Vagina (tissue), 2 donors: ENCODE measurements at regions not wholly inside any gene's neighbourhood (a gene's known extent, or its start where the extent isn't known, plus 50 kb on each side); places are given as distances from the start of the nearest gene placed in this dataset.

Experiments used
- DNase-seq, 2 donors: peaks; one replicate each; pipeline ENCODE4 v3.0.0-alpha.2; 2017; ENCODE audit errors: extremely low spot score in 2 of 2
- H3K27ac ChIP-seq: fragments of 200-600 bp; sonication (generic); one replicate; pipeline ENCODE4 v1.5.1; 2019
- H3K27me3 ChIP-seq: fragments of 200-600 bp; sonication (generic); one replicate; pipeline ENCODE4 v1.5.1; 2019
- H3K36me3 ChIP-seq, 2 donors: fragments of 200-600 bp; sonication (generic); one replicate each; pipeline ENCODE4 v1.5.1; 2017 to 2019
- H3K4me1 ChIP-seq: fragments of 200-600 bp; sonication (generic); one replicate; pipeline ENCODE4 v1.5.1; 2019
- H3K4me3 ChIP-seq, 2 donors: fragments of 200-600 bp; sonication (generic); 1 replicate in 1 of 2; 2 replicates in 1 of 2; pipeline ENCODE4 v1.5.1; 2016 to 2019
- H3K9me3 ChIP-seq: fragments of 200-600 bp; sonication (generic); one replicate; pipeline ENCODE4 v1.5.1; 2019
- POLR2A ChIP-seq, 2 donors: fragments of 450-650 bp; IDR thresholded peaks; one replicate each; pipeline ENCODE4 v1.6.1; 2017; ENCODE audit warnings: antibody characterized with exemption in 2 of 2, mild to moderate bottlenecking in 2 of 2, moderate library complexity in 2 of 2
- POLR2AphosphoS5 ChIP-seq, 2 donors: sonication (generic); formaldehyde crosslinking; IDR thresholded peaks; one replicate each; pipeline ENCODE4 v1.9.0; 2017; ENCODE audit warnings: antibody characterized with exemption in 2 of 2, mild to moderate bottlenecking in 2 of 2, low read depth in 1 of 2; ENCODE audit not compliant: insufficient read depth in 1 of 2
- intact Hi-C: fragments of 100-400 bp; cut with DNase I; formaldehyde crosslinking; loops from one replicate; pipeline ENCODE4 v1.15.1; 2023
- TF ChIP-seq, protein P1 (sequence below), 3 experiments: fragments of 450-650 bp in 2 of 3; fragments of 200-600 bp in 1 of 3; sonication (generic) in 1 of 3; IDR thresholded peaks; one replicate each; pipeline ENCODE4 v1.5.1; 2017 to 2019; ENCODE audit warnings: antibody characterized with exemption in 3 of 3, mild to moderate bottlenecking in 2 of 3, moderate library complexity in 2 of 3

DNA sequence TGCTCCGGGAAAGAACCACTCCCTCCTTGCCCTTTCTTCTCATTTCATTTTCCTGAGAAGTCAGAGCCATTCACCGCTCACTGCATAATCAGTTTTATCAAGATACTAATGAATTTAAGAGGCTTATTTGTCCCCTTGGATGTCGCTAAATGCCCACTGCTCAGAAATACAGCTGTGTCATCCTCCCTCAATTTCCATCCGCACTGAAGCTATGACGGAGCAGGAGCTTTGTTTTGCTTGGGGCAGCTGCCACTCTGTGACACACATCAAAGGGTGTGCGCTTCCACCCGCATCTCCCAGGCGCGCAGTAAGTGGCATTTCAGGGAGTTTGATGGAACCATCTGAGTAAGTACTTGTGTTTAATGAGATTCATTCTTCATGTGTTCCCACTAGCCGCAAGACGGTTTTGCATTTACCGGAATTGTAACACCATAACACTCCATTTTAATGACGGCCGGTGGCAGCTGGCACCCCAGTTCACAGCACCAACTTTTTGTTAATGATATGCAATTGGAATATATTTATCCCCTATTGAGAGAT, 103.8 kb upstream of the PARD3 start:
- no peak overlapping the region for H3K4me3 ChIP-seq
- intact Hi-C loops = no loop called here
- TF ChIP-seq, protein P1, sequence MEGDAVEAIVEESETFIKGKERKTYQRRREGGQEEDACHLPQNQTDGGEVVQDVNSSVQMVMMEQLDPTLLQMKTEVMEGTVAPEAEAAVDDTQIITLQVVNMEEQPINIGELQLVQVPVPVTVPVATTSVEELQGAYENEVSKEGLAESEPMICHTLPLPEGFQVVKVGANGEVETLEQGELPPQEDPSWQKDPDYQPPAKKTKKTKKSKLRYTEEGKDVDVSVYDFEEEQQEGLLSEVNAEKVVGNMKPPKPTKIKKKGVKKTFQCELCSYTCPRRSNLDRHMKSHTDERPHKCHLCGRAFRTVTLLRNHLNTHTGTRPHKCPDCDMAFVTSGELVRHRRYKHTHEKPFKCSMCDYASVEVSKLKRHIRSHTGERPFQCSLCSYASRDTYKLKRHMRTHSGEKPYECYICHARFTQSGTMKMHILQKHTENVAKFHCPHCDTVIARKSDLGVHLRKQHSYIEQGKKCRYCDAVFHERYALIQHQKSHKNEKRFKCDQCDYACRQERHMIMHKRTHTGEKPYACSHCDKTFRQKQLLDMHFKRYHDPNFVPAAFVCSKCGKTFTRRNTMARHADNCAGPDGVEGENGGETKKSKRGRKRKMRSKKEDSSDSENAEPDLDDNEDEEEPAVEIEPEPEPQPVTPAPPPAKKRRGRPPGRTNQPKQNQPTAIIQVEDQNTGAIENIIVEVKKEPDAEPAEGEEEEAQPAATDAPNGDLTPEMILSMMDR (IDR thresholded peaks at IDR 0.05) = no peak
- no peak for TF ChIP-seq POLR2A (IDR thresholded peaks at IDR 0.05)
- TF ChIP-seq POLR2AphosphoS5 (IDR thresholded peaks at IDR 0.05; ENCODE audit: insufficient read depth in 1 of 2, low read depth in 1 of 2) = no peak
- no peak overlapping the region for H3K27ac ChIP-seq
- no peaks in the 10 kb centered on the region for H3K36me3 ChIP-seq
- H3K27me3 ChIP-seq = no peaks in the 10 kb centered on the region
- DNase-seq = no peak
- H3K9me3 ChIP-seq = peaks cover 5% of the 10 kb centered on the region
- H3K4me1 ChIP-seq = no peaks in the 10 kb centered on the region

DNA sequence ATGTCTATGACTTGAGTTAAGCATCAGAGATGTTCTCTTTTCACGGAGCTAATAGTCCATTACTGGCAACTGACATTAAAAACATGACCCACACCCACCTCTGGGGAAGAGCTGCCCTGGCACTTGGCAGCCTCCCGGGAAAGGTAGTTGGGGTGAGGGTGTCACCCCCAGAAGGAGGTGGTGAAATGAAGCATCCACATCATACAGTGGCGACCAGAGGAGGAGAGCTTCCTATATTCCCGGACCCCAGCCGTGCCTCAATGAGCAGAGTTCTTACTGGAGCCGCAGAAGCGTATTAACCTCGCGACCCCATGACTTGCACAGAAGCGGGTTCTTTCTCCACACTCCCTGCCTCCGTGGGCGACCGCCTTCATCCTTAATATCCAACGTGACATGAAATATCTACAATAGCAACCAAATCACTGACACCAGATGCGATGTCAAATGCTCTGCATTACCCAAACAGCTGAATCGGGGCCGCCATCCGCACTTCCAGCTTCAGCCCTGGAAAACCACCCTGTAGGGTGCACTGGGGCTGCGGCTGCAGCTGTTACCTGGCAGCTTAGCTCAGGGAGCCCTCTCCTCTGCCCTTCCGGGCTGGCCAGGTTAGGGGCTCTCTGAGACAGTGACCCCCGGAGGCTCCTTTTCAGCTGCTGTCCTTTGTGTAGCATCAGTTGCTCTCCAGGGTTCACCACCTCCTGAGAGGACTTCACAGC, 103.1 kb upstream of the PARD3 start:
- Histone ChIP-seq H3K27ac (no peak overlapping the region), H3K9me3 (no peaks in the 10 kb centered on the region), H3K4me1 (no peaks in the 10 kb centered on the region), H3K36me3 (no peaks in the 10 kb centered on the region), H3K27me3 (no peaks in the 10 kb centered on the region), H3K4me3 (no peak overlapping the region)
- TF ChIP-seq, protein P1 (IDR thresholded peaks at IDR 0.05) = no peak
- no peak for TF ChIP-seq POLR2A (IDR thresholded peaks at IDR 0.05)
- no peak for TF ChIP-seq POLR2AphosphoS5 (IDR thresholded peaks at IDR 0.05; ENCODE audit: insufficient read depth in 1 of 2, low read depth in 1 of 2)
- intact Hi-C loops = no loop called here
- DNase-seq = no peak

DNA sequence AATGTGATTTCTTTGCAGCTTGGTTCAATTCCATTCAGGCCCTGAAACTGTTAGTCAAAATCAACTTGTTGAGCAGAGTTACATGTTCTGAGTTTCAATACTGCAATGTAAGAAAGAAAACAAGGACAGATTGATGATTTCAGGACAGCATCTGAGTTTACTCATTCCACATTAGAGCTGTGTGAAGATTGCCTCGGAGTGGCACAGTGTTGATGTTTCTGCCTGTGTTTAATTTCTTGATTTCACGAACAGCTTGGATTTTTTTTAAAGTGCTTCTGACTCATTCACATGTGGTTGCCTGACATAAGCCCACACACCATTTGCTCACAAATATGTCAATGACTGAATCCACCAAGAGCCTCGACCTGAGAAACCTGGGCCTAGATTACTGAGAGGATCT, 101.2 kb upstream of the PARD3 start:
- intact Hi-C loops = no loop called here
- H3K27ac ChIP-seq = peak overlapping the region; percentile 69
- no peak for DNase-seq
- H3K4me1 ChIP-seq = no peaks in the 10 kb centered on the region
- H3K9me3 ChIP-seq = no peaks in the 10 kb centered on the region
- no peak overlapping the region for H3K4me3 ChIP-seq
- H3K36me3 ChIP-seq = no peaks in the 10 kb centered on the region
- H3K27me3 ChIP-seq = no peaks in the 10 kb centered on the region
- TF ChIP-seq POLR2AphosphoS5 (IDR thresholded peaks at IDR 0.05; ENCODE audit: insufficient read depth in 1 of 2, low read depth in 1 of 2) = peak in 1 of 2 donors; percentile 24
- no peak for TF ChIP-seq POLR2A (IDR thresholded peaks at IDR 0.05)

- Histone ChIP-seq H3K27me3 (no peaks in the 10 kb centered on the region), H3K4me1 (peaks cover 29% of the 10 kb centered on the region), H3K4me3 (no peak overlapping the region), H3K36me3 (no peaks in the 10 kb centered on the region), H3K9me3 (no peaks in the 10 kb centered on the region), H3K27ac (no peak overlapping the region)
- intact Hi-C loops = no loop called here
- no peak for DNase-seq
- TF ChIP-seq, protein P1 (IDR thresholded peaks at IDR 0.05) = no peak
- TF ChIP-seq POLR2AphosphoS5 (IDR thresholded peaks at IDR 0.05; ENCODE audit: insufficient read depth in 1 of 2, low read depth in 1 of 2) (no peak), POLR2A (IDR thresholded peaks at IDR 0.05) (no peak)
Observed at GRCh38 chr10:34912771-34913170, 97.7 kb upstream of the PARD3 start.

DNA sequence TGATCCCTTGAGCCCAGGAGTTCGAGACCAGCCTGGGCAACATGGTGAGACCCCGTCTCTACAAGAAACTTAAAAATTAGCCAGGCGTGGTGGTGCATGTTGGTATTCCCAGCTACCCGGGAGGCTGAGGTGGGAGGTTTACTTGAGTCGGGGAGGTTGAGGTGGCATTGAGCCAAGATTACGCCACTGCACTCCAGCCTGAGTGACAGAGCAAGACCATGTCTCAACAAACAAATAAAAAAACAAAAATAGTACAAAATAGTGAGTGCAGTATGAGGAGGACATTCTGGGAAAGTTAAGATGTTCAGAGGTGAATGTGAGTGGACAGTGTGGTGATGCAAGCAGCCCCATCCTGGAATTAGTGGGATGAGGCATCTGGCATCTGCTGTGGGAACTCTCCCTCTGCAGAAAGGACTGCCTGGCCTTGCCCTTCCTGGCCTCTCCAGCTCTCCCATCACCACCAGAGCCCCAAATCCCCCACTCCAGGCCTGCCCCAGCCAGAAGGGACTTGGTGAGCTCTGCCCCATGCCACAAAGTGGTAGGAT, 96.6 kb upstream of the PARD3 start:
- no peaks in the 10 kb centered on the region for H3K36me3 ChIP-seq
- TF ChIP-seq, protein P1 (IDR thresholded peaks at IDR 0.05) = no peak
- TF ChIP-seq POLR2A (IDR thresholded peaks at IDR 0.05) (no peak), POLR2AphosphoS5 (IDR thresholded peaks at IDR 0.05; ENCODE audit: insufficient read depth in 1 of 2, low read depth in 1 of 2) (no peak)
- H3K4me1 ChIP-seq = peaks cover 37% of the 10 kb centered on the region
- no peaks in the 10 kb centered on the region for H3K9me3 ChIP-seq
- no peak for DNase-seq
- no peak overlapping the region for H3K4me3 ChIP-seq
- no peaks in the 10 kb centered on the region for H3K27me3 ChIP-seq
- intact Hi-C loops = no loop called here
- H3K27ac ChIP-seq = no peak overlapping the region
